HG03469 (cell line): ENCODE measurements at regions not wholly inside any gene's neighbourhood (a gene's known extent, or its start where the extent isn't known, plus 50 kb on each side); places are given as distances from the start of the nearest gene placed in this dataset.

Experiments
- ATAC-seq: cut with Tn5 transposase; IDR thresholded peaks from one replicate; pipeline ENCODE4 v1.9.1; 2021; ENCODE audit warnings: mild to moderate bottlenecking, moderate library complexity, moderate number of reproducible peaks; ENCODE audit not compliant: unreplicated experiment

DNA sequence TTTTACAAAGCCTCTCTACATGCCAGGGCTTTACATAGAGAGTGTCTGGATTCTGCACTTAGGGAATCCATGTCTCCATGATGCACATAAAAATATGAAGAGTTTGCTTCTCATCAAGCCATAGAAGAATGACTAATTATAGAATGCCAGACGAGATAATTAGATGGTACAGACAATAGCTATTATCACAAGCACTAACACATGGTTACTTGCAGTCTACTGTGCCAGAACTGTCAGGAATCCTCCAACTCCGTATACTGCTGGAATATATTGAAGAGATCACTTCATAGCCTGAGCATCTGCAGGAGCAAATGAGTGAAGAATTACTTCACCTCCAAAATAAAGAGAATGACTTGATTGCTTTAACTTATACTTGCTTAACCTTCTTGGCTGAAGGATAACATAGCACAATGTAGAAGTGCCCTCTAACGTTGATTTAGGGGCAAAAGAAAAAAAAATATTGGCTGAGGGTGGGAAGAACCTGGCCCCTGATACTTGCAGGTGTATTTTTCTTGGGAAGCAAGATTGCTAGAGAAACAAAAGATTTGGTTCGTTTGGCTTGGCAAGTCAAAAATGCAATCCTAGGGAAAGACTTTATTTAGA lies 272.8 kb upstream of the FAR2 start:
- ATAC-seq: no peak

DNA sequence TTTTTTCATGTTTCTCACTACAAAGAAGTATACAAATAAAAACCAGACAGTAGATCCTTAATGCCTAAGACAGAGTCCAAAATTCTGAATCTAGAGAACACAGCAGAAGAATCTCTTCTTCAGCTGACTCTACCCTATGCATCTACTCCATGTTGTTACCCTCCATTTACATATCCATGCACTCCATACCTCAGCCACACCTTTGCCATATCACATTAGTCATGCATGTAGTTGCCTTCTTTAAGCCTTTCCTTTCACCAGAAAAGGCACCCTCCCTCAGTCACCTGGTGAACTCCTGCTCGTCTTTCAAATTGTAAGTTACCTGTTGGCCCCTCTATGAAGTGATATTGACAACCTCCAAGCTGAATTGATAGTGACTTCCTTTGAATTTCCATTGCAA lies 271.2 kb upstream of the FAR2 start:
- no peak for ATAC-seq

DNA sequence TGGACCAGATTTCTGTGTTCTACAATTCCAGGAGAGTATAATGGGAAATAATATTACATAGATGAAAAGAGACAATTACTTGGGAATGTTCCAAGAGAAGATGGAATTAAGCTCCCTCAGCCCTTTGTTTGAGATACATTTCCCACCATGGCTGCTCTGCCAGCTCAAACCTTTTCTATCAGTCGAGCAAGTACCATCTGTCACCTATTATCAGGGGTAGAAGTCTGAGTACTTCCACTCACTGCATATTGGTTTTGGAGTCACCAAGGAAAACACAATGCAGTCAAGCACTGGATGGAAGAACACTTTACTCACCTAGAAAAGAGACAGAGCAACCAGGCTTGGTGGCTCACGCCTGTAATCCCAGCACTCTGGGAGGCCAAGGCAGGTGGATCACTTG lies 270.4 kb upstream of the FAR2 start:
- ATAC-seq: no peak

GRCh38 chr12:28879379-28879778 lies 269.7 kb upstream of the FAR2 start:
- peak; percentile 80 for ATAC-seq

DNA sequence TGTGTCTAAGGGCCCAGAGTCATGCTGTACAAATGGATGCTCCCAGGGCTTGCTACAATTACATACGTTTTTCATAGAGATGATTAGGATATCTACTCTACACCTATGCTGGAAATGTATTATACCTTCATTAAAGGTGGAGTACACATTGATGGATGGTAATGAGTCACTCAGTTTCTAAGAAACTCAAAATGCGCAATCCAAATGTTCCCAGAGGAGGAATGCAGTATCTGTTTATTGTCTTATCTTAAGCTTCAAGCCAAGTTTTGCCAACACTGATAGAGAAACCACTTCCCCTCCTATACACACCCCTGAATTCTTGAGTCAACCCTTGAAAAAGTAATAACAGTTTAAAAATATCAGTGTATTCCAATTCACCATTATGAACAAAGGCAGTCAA lies 266.6 kb upstream of the FAR2 start:
- no peak for ATAC-seq

DNA sequence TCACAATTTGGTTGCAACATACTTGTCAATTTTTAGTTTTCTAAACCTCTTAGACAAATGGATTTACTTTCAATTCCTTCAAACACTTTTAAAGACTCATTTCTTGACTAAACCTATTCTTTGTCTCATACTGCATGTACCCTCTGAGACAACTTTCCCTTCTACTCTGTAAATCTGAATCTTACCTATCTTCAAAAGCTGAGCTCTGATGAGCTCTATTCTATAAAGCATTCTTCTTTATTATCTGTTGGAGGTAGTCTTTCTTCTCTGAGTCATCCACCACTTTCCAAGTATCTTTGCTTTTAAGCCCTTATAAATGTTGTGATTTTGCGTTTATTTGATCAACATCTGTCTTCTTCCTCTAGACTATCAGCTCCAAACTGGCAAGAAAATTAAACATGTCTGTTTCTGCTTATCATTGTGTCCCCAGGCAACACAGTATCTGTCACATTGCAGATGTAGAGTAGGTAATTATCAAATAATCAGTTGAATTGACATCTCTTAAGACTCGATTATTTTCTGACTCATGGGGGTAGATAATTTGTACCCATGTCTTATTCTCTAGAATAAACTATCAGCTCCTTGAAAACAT lies 265.6 kb upstream of the FAR2 start:
- no peak for ATAC-seq

- no peak for ATAC-seq
These were observed 264.0 kb upstream of the FAR2 start for GRCh38 chr12:28884904-28885679.

DNA sequence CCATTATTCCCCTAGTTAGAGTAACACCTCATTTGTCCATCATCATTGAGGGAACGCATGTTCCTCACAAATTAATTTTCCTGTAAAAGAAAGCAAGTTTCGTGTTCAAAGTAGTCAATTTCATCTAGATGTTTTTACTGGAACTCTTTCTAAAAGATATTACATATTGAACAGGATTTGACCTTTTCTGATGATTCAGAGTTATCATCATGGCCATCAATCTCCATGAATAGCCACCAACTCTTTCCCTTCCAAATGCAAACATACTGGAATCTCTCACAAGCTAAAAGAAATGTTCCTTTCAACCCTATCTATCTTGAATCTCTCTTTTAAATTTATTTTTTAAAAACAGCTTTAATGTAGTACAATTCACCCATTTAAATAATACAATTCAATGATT lies 263.1 kb upstream of the FAR2 start:
- no peak for ATAC-seq

GRCh38 chr12:28887461-28887990 lies 261.6 kb upstream of the FAR2 start:
- no peak for ATAC-seq

GRCh38 chr12:28890664-28891063 lies 258.4 kb upstream of the FAR2 start:
- no peak for ATAC-seq

DNA sequence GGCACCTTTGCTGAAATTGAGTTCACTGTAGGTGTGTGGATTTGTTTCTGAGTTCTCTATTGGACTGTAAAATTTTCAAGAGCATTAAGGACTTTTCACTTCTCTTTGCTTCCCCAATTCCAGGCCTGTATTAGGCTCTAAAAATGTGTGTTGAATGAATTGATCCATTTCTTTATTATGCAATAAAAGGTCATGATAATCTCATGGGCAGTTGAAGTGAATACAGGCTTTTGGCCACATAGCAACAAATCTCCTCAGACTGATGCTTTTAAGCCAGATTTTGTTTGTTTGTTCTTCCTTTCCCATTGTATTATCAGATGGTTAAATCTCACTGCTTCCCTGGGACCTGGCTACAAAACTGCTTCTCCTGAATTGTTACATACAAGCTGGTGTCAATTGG lies 258.0 kb upstream of the FAR2 start:
- no peak for ATAC-seq

DNA sequence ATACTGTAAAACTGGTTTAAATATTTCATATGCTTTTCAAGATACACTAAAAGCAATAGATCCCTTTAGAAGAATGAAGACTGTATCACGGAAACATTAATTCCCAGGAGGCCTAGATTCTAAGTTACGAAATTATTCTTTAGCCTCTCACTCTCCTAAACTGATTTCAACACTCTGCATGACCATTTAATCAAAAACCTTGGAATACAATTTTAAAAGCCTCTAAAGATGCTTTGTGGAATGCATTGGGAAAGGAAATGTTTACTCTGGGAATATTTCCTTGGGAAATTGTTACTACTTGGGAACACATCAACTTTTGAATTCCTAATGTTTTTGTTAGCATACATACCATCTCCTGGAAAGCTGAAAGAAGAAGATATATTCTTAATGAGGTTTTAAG lies 255.7 kb upstream of the FAR2 start:
- ATAC-seq: no peak

GRCh38 chr12:28893856-28894255 lies 255.2 kb upstream of the FAR2 start:
- ATAC-seq: no peak

GRCh38 chr12:28896421-28896820 lies 252.7 kb upstream of the FAR2 start:
- no peak for ATAC-seq

GRCh38 chr12:28898038-28898437 lies 251.0 kb upstream of the FAR2 start:
- ATAC-seq: no peak

DNA sequence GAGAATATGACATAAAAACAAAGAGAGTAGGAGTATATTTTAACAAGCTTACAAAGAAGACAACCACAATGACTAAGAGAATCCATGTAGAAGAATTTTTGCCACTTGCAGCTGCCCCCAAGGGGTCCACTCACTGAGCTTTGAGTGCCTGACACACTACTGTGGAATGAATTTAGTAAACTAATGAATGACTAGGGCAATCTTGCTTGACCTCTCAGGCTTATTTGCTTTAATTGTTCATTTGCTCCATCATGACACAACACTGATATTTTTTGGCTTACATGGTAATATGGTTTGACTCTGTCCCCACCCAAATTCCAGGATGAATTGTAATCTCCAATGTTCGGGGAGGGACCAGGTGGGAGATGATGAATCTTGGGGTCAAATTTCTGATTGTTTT lies 249.1 kb upstream of the FAR2 start:
- ATAC-seq: no peak

GRCh38 chr12:28905220-28905955 lies 243.7 kb upstream of the FAR2 start:
- ATAC-seq: no peak

DNA sequence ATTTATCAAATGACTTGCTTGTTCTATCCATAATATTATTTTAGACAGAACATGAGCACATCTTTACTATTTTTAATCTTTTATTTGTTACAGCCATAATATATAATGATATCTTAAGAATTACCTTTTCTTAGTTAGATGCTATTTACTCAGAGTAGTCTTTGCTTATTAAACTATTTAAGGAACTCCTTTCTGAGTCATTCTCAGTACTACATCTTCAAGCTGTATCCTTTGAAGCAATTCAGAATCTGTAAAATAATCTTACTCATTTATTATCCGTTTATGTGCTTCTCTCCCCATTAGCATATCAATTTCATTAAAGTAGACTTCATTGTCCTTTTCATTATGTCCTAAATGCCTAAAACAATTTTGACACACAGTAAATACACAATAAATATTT lies 240.4 kb upstream of the FAR2 start:
- ATAC-seq: no peak

GRCh38 chr12:28909291-28909690 lies 239.8 kb upstream of the FAR2 start:
- ATAC-seq: no peak

- no peak for ATAC-seq
These were observed 223.2 kb upstream of the FAR2 start for GRCh38 chr12:28925719-28926376.

DNA sequence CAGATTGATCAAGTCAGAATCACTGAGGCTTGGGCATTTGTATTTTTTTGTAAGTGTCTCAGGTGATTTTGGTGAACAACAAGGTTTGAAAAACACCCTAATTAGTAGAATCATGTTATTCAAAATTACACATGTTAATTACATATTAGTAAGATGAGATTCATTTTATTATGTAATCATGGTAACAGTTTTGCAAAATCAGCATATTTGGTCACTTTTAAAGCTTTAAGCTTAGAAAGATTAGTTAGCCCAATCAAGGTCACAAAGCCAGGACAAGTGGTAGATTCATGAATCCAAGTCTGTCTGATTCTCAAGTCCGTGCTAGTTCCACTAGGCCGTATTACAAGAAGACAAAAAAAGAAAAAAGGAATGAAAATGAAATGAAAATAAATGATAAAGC lies 218.4 kb upstream of the FAR2 start:
- no peak for ATAC-seq
